H1 (cell line): ENCODE measurements at regions not wholly inside any gene's neighbourhood (a gene's known extent, or its start where the extent isn't known, plus 50 kb on each side); places are given as distances from the start of the nearest gene placed in this dataset.

Source experiments
- CTCF ChIA-PET: fragments of 300-600 bp; sonication (Branson Sonifier 250); formaldehyde crosslinking; loops from one replicate; lab custom pipeline; 2021; ENCODE audit not compliant: partially characterized antibody; lab: Charles Lee
- POLR2A ChIA-PET: fragments of 300-600 bp; sonication (Branson Sonifier 250); formaldehyde crosslinking; loops from one replicate; lab custom pipeline; 2021; ENCODE audit warnings: inconsistent platforms; ENCODE audit not compliant: partially characterized antibody; lab: Charles Lee
- DNase-seq, 2 experiments: peaks; one replicate each; pipeline versions ENCODE4 v3.0.0 to v3.0.0-alpha.2; 2010 to 2022; ENCODE audit warnings: low spot score in 2 of 2, low read depth in 1 of 2, mixed read lengths in 1 of 2
- FAIRE-seq: peaks from 2 replicates; lab custom pipeline; 2011; peaks lifted over from hg19 to GRCh38; lab: Jason Lieb, UNC
- H2AFZ ChIP-seq: 2 replicates; pipeline ENCODE4 v1.8.1; 2012; ENCODE audit warnings: low read length, inconsistent platforms
- H2AK5ac ChIP-seq: 2 replicates; pipeline ENCODE4 v1.6.1; 2013; ENCODE audit warnings: low read depth, low read length
- H2BK120ac ChIP-seq: replicated peaks from 2 replicates; pipeline ENCODE3; 2013; ENCODE audit warnings: low read depth, low read length, inconsistent platforms
- H2BK12ac ChIP-seq: 2 replicates; pipeline ENCODE4 v1.6.1; 2013; ENCODE audit warnings: low read depth, low read length
- H2BK15ac ChIP-seq: 2 replicates; pipeline ENCODE4 v1.6.1; 2013; ENCODE audit warnings: low read length
- H2BK20ac ChIP-seq: 2 replicates; pipeline ENCODE4 v1.6.1; 2013; ENCODE audit warnings: low read length
- H2BK5ac ChIP-seq: 2 replicates; pipeline ENCODE4 v1.6.1; 2013; ENCODE audit warnings: low read depth, low read length
- H3K14ac ChIP-seq: 2 replicates; pipeline ENCODE4 v1.6.1; 2013; ENCODE audit warnings: inconsistent platforms; ENCODE audit not compliant: insufficient read length
- H3K18ac ChIP-seq: 2 replicates; pipeline ENCODE4 v1.6.1; 2013; ENCODE audit warnings: low read length; ENCODE audit errors: extremely low read depth
- H3K23ac ChIP-seq: 2 replicates; pipeline ENCODE4 v1.6.1; 2013; ENCODE audit warnings: inconsistent platforms; ENCODE audit not compliant: insufficient read length
- H3K23me2 ChIP-seq: 2 replicates; pipeline ENCODE4 v1.6.1; 2013; ENCODE audit warnings: low read depth, low read length
- H3K27ac ChIP-seq: 2 replicates; pipeline ENCODE4 v1.6.1; 2011; ENCODE audit warnings: low read depth, low read length, inconsistent platforms
- H3K27me3 ChIP-seq, 4 experiments: replicated peaks in 1 of 4; 1 replicate in 1 of 4; 2 replicates in 3 of 4; pipeline versions ENCODE4 v1.6.1 to v1.8.1; 2011 to 2013; ENCODE audit warnings: low read length in 3 of 4, mild to moderate bottlenecking in 3 of 4, inconsistent platforms in 2 of 4, mixed read lengths in 2 of 4, moderate library complexity in 1 of 4; ENCODE audit not compliant: control insufficient read depth in 3 of 4, insufficient read depth in 3 of 4; ENCODE audit errors: extremely low read depth in 1 of 4
- H3K36me3 ChIP-seq, 4 experiments: 2 replicates each; pipeline versions ENCODE4 v1.6.1 to v1.8.1; 2011 to 2013; ENCODE audit warnings: mild to moderate bottlenecking in 4 of 4, low read length in 3 of 4, moderate library complexity in 2 of 4, control low read depth in 1 of 4, inconsistent platforms in 1 of 4; ENCODE audit not compliant: insufficient read depth in 4 of 4, control insufficient read depth in 2 of 4
- H3K4ac ChIP-seq: replicated peaks from 2 replicates; pipeline ENCODE3; 2013; ENCODE audit warnings: low read length, low read depth, mixed read lengths, inconsistent platforms; ENCODE audit not compliant: insufficient read length
- H3K4me1 ChIP-seq, 4 experiments: replicated peaks in 1 of 4; 1 replicate in 1 of 4; 2 replicates in 3 of 4; pipeline versions ENCODE4 v1.6.1 to v1.8.1; 2011 to 2013; ENCODE audit warnings: low read length in 3 of 4, inconsistent platforms in 2 of 4, mixed read lengths in 1 of 4; ENCODE audit not compliant: insufficient read depth in 4 of 4, control insufficient read depth in 3 of 4
- H3K4me2 ChIP-seq, 2 experiments: 2 replicates each; pipeline versions ENCODE4 v1.6.1 to v1.8.1; 2011 to 2013; ENCODE audit warnings: low read depth in 2 of 2, low read length in 2 of 2, control low read depth in 1 of 2, inconsistent platforms in 1 of 2, mild to moderate bottlenecking in 1 of 2; ENCODE audit not compliant: insufficient read depth in 1 of 2
- H3K4me3 ChIP-seq, 4 experiments: fragments of 200-600, 300-600 bp in 1 of 4; sonication (generic), shearing (Covaris generic), sonication (Bioruptor Twin) in 1 of 4; 2 replicates each; pipeline versions ENCODE4 v1.5.1 to v1.8.1; 2011 to 2016; ENCODE audit warnings: low read length in 4 of 4, low read depth in 3 of 4, control low read depth in 2 of 4, inconsistent platforms in 2 of 4, mild to moderate bottlenecking in 2 of 4, mixed read lengths in 1 of 4, moderate library complexity in 1 of 4; ENCODE audit not compliant: insufficient read depth in 2 of 4; ENCODE audit errors: extremely low read depth in 1 of 4
- H3K56ac ChIP-seq: replicated peaks from 2 replicates; pipeline ENCODE3; 2013; ENCODE audit warnings: low read depth, mild to moderate bottlenecking, mixed read lengths, low read length, inconsistent platforms; ENCODE audit not compliant: insufficient read length
- H3K79me1 ChIP-seq: 2 replicates; pipeline ENCODE4 v1.6.1; 2013; ENCODE audit warnings: low read depth, low read length, control low read depth
- H3K79me2 ChIP-seq, 2 experiments: 2 replicates each; pipeline versions ENCODE4 v1.6.1 to v1.8.1; 2012 to 2013; ENCODE audit warnings: low read length in 2 of 2, mild to moderate bottlenecking in 2 of 2, inconsistent platforms in 1 of 2; ENCODE audit not compliant: insufficient read depth in 2 of 2, control insufficient read depth in 1 of 2
- H3K9ac ChIP-seq, 4 experiments: replicated peaks in 1 of 4; 1 replicate in 1 of 4; 2 replicates in 3 of 4; pipeline versions ENCODE4 v1.6.1 to v1.8.1; 2011 to 2013; ENCODE audit warnings: low read depth in 3 of 4, low read length in 3 of 4, control low read depth in 2 of 4, mild to moderate bottlenecking in 2 of 4, moderate library complexity in 2 of 4, inconsistent platforms in 1 of 4; ENCODE audit errors: extremely low read depth in 1 of 4
- H3K9me3 ChIP-seq, 2 experiments: 2 replicates each; pipeline versions ENCODE4 v1.6.1 to v1.8.1; 2012 to 2013; ENCODE audit warnings: mild to moderate bottlenecking in 2 of 2, moderate library complexity in 2 of 2, control low read depth in 1 of 2, inconsistent platforms in 1 of 2, low read depth in 1 of 2, low read length in 1 of 2, mixed read lengths in 1 of 2; ENCODE audit not compliant: insufficient read depth in 2 of 2
- H4K20me1 ChIP-seq, 2 experiments: replicated peaks in 1 of 2; 2 replicates each; pipeline versions ENCODE3 to v1.8.1; 2011 to 2013; ENCODE audit warnings: inconsistent platforms in 2 of 2, low read length in 2 of 2, mild to moderate bottlenecking in 1 of 2; ENCODE audit not compliant: insufficient read depth in 2 of 2, control insufficient read depth in 1 of 2
- H4K5ac ChIP-seq: 2 replicates; pipeline ENCODE4 v1.6.1; 2013; ENCODE audit warnings: low read length, low read depth, mixed read lengths, inconsistent platforms; ENCODE audit not compliant: insufficient read length
- H4K8ac ChIP-seq: 2 replicates; pipeline ENCODE4 v1.8.0; 2013; ENCODE audit warnings: mild to moderate bottlenecking, moderate library complexity, low read length, inconsistent platforms; ENCODE audit not compliant: insufficient read depth; ENCODE audit errors: extremely low read depth
- H4K91ac ChIP-seq: replicated peaks from 2 replicates; pipeline ENCODE3; 2013; ENCODE audit warnings: low read length, mixed read lengths, inconsistent platforms; ENCODE audit not compliant: insufficient read length
- CBX8 ChIP-seq: fragments of 300-800, 300-1000 bp; sonication (generic); IDR thresholded peaks from 2 replicates; pipeline ENCODE4 v1.7.1; 2016; ENCODE audit warnings: low read depth, low read length, borderline replicate concordance
- EGR1 ChIP-seq: IDR thresholded peaks from 2 replicates; pipeline ENCODE4 v1.6.1; 2011; ENCODE audit warnings: low read depth, low read length, borderline replicate concordance
- GABPA ChIP-seq: IDR thresholded peaks from 2 replicates; pipeline ENCODE4 v1.6.1; 2011; ENCODE audit warnings: mild to moderate bottlenecking, low read length, moderate library complexity, borderline replicate concordance; ENCODE audit not compliant: insufficient read depth
- PHF8 ChIP-seq: fragments of 200-600 bp; sonication (generic); conservative IDR thresholded peaks from 2 replicates; pipeline ENCODE4 v1.7.1; 2012; ENCODE audit warnings: low read depth, mild to moderate bottlenecking, inconsistent platforms, low read length, moderate library complexity
- POLR2AphosphoS5 ChIP-seq: IDR thresholded peaks from 2 replicates; pipeline ENCODE4 v1.6.1; 2011; ENCODE audit warnings: low read depth, low read length
- RAD21 ChIP-seq, 2 experiments: IDR thresholded peaks in 1 of 2; conservative IDR thresholded peaks in 1 of 2; 2 replicates each; pipeline ENCODE4 v1.6.1; 2011; ENCODE audit warnings: low read depth in 2 of 2, low read length in 2 of 2, improper control_type of control experiment in 1 of 2, inconsistent platforms in 1 of 2, mild to moderate bottlenecking in 1 of 2, moderate library complexity in 1 of 2
- RXRA ChIP-seq: IDR thresholded peaks from 2 replicates; pipeline ENCODE4 v1.6.1; 2011; ENCODE audit warnings: low read depth, mild to moderate bottlenecking, low read length, moderate library complexity; ENCODE audit not compliant: insufficient read depth
- TBP ChIP-seq: IDR thresholded peaks from 2 replicates; pipeline ENCODE4 v1.6.1; 2011; ENCODE audit warnings: low read depth, low read length, improper control_type of control experiment
- TCF12 ChIP-seq: IDR thresholded peaks from 2 replicates; pipeline ENCODE4 v1.6.1; 2011; ENCODE audit warnings: low read depth, mild to moderate bottlenecking, low read length
- ZNF274 ChIP-seq: IDR thresholded peaks from 2 replicates; pipeline ENCODE4 v1.7.0; 2012; ENCODE audit warnings: low read length, borderline replicate concordance; ENCODE audit errors: extremely low read depth
- WGBS, 2 experiments: shearing (Covaris generic) in 1 of 2; methylation state at CpG; one replicate each; pipeline versions ENCODE4 v1.1.6 to v1.1.7; 2013 to 2015; ENCODE audit warnings: low lambda C conversion rate in 2 of 2, mixed read lengths in 2 of 2, inconsistent platforms in 1 of 2, low coverage in 1 of 2, missing lambda C conversion rate in 1 of 2; ENCODE audit not compliant: insufficient replicate concordance in 2 of 2, insufficient coverage in 1 of 2, insufficient read length in 1 of 2; ENCODE audit errors: extremely low coverage in 1 of 2, missing lambda C conversion rate in 1 of 2; 5-methylcytosine and 5-hydroxymethylcytosine counted together
- TF ChIP-seq, protein P1 (sequence below): IDR thresholded peaks from 2 replicates; pipeline ENCODE4 v1.6.1; 2012; ENCODE audit warnings: low read length, inconsistent platforms
- TF ChIP-seq, protein P2 (sequence below): IDR thresholded peaks from 2 replicates; pipeline ENCODE4 v1.6.1; 2012; ENCODE audit warnings: inconsistent platforms

DNA sequence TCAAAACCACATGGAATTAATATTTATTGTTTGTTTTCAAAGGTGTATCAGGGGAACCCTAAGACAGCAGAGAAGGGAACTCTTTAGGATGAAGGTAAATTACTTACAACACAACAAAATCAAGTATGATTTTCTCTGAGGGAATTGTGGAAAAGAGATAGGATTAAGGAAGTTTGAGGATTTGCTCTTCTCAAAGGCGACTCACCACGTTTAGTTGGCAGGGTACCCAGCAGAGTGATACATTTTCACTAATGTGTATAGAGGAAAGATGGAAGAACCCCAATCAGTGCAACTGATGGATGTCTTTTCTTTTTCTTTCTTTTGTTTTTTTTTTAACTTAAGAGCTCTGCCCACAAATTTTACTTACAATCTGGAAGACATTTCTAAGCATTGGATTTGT lies 499.2 kb downstream of the CCER1 start:
- DNase-seq = no peak
- Histone ChIP-seq H3K36me3 (no peaks in the 10 kb centered on the region), H2BK15ac (no peak overlapping the region), H3K27me3 (no peaks in the 10 kb centered on the region), H2BK120ac (no peak overlapping the region), H2BK5ac (no peak overlapping the region), H3K23ac (no peak overlapping the region), H3K9me3 (no peaks in the 10 kb centered on the region), H4K8ac (no peak overlapping the region), H3K18ac (no peak overlapping the region), H3K14ac (no peak overlapping the region), H4K5ac (no peak overlapping the region), H3K4me3 (no peak overlapping the region), H4K91ac (no peak overlapping the region), H3K4me2 (no peak overlapping the region), H4K20me1 (no peaks in the 10 kb centered on the region), H3K27ac (no peak overlapping the region), H3K4me1 (no peaks in the 10 kb centered on the region), H2AK5ac (no peak overlapping the region), H3K79me1 (no peaks in the 10 kb centered on the region), H3K9ac (no peak overlapping the region), H2BK20ac (no peak overlapping the region), H3K23me2 (no peaks in the 10 kb centered on the region), H3K79me2 (no peaks in the 10 kb centered on the region), H2BK12ac (no peak overlapping the region), H3K4ac (no peak overlapping the region), H2AFZ (no peak overlapping the region), H3K56ac (no peak overlapping the region)
- CTCF ChIA-PET = no interaction called here
- POLR2A ChIA-PET = no interaction called here
- FAIRE-seq = no peak
- WGBS, 2 experiments = 92% methylated on average over 2 of the region's 2 CpGs; no CpG with 5 or more reads in 1 of the 2 experiments
- no peak for TF ChIP-seq RAD21 (IDR thresholded peaks at IDR 0.05 in 1 of 2, conservative IDR thresholded peaks at IDR 0.05 in 1 of 2; ENCODE audit: low read depth in 2 of 2, low read length in 2 of 2)
- TF ChIP-seq EGR1 = no peak
- TF ChIP-seq PHF8 = no peak
- no peak for TF ChIP-seq POLR2AphosphoS5
- no peak for TF ChIP-seq TBP
- no peak for TF ChIP-seq RXRA
- no peak for TF ChIP-seq ZNF274
- TF ChIP-seq TCF12 = no peak
- TF ChIP-seq, protein P1, sequence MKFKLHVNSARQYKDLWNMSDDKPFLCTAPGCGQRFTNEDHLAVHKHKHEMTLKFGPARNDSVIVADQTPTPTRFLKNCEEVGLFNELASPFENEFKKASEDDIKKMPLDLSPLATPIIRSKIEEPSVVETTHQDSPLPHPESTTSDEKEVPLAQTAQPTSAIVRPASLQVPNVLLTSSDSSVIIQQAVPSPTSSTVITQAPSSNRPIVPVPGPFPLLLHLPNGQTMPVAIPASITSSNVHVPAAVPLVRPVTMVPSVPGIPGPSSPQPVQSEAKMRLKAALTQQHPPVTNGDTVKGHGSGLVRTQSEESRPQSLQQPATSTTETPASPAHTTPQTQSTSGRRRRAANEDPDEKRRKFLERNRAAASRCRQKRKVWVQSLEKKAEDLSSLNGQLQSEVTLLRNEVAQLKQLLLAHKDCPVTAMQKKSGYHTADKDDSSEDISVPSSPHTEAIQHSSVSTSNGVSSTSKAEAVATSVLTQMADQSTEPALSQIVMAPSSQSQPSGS = no peak
- TF ChIP-seq, protein P2, sequence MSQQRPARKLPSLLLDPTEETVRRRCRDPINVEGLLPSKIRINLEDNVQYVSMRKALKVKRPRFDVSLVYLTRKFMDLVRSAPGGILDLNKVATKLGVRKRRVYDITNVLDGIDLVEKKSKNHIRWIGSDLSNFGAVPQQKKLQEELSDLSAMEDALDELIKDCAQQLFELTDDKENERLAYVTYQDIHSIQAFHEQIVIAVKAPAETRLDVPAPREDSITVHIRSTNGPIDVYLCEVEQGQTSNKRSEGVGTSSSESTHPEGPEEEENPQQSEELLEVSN = no peak
- TF ChIP-seq CBX8 = no peak
- no peak for TF ChIP-seq GABPA
